ENCODE measurements at regions not wholly inside any gene's neighbourhood (a gene's known extent, or its start where the extent isn't known, plus 50 kb on each side); places are given as distances from the start of the nearest gene placed in this dataset.

GRCh38 chr2:78418021-78418420 lies 607.5 kb upstream of the REG3G start:
- no peak for TF ChIP-seq CTCF (IDR thresholded peaks at IDR 0.05)
- TF ChIP-seq POLR2A (IDR thresholded peaks at IDR 0.05), result no peak

Data from testis (tissue), 2 donors.